ENCODE measurements at regions not wholly inside any gene's neighbourhood (a gene's known extent, or its start where the extent isn't known, plus 50 kb on each side); places are given as distances from the start of the nearest gene placed in this dataset.

DNA sequence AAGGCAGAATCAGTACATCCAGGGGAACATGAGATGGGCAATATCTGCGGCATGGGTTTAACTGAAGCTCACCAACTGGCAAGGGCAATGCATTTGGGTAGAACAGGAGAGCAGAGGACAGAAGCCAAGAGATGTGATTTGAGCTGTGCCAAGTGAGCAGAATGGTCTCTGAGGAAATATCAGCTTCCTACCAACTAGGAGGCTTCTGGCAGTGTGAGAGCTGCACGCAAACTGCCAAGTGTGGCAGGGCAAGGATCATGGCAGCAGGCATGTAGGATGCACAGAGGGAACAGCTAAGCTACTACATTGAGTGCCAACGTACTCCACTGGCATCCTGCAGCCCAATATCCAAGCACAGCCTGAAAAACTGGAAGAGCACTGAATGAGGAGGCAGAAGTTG lies 1036.5 kb downstream of the TUSC7 start:
- no peak for DNase-seq

DNA sequence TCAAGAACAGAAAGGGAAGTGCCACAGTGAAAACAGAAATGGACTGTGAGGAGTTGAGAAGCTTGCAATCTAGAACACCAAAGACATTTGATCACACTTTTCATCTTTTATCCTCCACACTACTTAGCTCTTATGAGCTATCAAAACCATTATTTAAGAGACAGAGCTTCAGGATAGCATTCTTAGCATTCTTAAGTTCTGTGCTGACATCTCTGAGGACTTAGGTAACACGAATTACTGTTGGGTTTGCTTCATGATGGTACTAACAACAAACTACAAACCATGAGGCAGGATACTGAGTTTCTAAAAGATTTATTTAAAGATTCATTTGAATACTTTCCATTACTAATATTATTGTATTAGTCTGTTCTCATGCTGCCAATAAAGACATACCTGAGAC lies 1038.6 kb downstream of the TUSC7 start:
- DNase-seq: no peak

DNA sequence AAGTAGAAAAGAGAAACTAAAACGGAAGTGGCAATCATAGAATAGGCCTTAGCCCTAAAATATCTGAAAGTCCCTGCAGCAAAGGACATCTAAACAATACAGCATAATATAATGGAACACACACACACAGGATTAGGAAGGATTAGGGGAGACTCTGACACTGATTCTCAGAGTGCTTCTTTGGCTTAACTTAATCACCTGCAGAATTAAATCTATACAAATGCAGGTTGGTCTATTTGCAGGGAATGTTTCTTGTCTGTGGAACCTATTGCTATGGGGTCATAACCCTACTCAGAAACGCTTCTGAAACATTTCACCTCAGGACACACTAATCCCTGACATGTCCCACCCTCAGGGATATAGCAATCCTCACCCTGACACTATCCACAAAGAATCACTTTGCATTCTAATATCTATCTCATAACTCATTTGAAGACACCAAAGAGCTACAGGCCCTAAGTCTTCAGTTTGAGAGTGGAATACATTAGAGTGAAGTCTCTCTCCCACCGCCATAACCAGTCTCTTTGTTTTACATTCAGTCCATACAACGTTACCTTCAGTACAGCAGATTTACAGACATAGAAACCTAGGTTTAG lies 1041.2 kb downstream of the TUSC7 start:
- no peak for DNase-seq

DNA sequence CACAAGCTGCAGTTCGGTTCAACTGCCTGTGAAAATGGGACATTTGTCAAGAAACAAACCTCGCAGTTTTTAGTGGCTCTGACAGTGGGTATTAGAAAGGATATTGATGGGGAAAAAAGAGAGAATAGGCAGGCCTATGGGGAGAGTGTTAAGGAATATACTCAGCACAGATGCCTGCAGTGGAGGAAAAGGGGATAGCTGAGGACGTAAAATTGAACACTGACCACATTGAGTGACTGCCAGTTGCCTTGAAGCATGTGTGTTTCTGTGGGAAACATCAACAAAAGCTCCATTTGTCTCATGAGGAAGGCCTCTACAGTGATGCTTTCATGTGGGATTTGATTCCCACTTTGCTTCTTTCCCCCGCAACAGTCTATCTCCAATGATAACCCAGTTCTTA lies 1042.1 kb downstream of the TUSC7 start:
- no peak for DNase-seq

DNA sequence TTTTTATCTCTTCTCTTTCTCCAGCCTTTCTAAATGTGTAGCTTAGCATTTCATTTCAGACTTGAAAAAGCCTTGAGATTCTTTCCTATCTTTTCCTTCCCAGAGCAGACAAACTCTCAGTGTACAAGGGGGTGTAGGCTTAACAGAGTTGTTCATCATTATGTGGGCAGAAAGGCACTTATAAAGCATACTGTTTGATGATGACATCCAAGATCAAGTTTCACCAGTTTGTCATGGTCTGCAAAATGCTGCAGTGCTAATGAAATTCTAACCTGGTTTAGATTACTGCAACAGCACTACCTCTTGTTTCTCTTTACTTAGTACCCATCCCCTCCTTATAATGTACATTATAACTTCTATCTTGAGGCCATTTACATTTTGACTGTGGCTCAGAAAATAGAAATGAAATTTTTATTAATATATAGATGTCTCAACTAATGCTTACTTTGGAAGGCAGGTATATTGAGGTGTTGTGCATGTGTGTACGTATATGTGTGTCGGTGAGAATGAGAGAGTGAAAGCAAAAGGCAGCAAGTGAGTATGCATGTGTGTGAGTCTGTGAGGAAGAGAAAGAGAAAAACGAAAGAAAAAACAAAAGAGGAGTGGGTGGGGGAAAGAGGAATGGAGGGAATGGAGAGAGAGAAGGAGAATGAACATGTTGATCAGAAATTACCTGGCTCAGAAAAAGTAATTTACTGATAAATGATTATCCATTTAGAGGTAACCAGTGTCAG lies 1043.6 kb downstream of the TUSC7 start:
- DNase-seq: no peak

DNA sequence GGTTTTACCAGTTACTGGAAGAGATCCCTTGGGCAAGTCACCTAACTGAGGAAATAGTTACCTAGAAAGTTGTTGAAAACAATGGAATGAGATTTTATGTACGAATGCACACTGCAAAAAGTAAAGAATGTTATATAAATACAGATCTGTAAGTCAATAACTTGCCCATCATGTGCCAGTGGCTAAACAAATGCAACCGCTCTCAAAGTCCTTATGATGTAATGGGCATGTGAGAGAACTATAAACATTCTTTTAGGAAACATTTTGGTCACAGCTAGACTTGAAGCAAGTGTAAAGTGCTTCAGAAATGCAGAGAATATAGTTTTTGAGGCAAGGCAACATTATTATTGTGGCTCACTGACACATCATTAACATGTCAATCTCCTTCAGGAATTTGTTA lies 1044.5 kb downstream of the TUSC7 start:
- no peak for DNase-seq

DNA sequence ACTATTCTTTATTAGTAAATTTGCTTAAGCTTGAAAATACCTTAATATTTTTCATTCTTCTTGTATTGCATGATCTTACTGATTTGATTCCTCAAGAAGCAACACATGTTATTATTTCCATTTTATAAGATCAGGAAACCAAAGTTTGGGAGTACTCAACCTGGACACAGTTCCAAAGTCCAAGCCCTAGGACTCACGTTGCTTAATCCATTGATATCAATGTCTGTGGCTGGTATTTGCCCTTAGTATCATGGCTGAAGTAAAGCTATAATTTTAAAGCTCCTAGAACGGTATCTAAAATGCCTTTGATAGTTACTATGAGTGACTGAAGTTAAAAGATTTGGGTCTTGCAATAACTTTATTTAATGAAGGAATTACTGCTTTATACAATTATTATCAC lies 1045.3 kb downstream of the TUSC7 start:
- DNase-seq: no peak

DNA sequence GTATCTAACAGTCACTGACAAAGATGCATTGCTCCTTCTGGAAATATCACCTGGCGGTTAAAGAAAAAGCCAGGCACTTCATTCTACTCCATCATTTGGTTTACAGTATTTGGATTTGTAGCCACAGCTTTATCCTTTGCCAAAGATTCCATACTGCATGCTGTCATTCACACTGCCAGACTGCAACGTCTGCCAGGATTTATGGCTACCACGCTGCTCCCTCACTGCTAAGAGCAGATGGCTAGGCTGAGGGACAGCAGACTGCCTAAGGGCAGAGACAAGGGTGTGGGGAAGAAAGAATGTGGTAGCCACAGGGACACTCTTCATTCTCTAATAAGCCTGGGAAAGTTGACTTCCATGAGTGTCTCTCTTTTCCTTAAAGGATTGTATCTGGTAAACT lies 1047.0 kb downstream of the TUSC7 start:
- no peak for DNase-seq

DNA sequence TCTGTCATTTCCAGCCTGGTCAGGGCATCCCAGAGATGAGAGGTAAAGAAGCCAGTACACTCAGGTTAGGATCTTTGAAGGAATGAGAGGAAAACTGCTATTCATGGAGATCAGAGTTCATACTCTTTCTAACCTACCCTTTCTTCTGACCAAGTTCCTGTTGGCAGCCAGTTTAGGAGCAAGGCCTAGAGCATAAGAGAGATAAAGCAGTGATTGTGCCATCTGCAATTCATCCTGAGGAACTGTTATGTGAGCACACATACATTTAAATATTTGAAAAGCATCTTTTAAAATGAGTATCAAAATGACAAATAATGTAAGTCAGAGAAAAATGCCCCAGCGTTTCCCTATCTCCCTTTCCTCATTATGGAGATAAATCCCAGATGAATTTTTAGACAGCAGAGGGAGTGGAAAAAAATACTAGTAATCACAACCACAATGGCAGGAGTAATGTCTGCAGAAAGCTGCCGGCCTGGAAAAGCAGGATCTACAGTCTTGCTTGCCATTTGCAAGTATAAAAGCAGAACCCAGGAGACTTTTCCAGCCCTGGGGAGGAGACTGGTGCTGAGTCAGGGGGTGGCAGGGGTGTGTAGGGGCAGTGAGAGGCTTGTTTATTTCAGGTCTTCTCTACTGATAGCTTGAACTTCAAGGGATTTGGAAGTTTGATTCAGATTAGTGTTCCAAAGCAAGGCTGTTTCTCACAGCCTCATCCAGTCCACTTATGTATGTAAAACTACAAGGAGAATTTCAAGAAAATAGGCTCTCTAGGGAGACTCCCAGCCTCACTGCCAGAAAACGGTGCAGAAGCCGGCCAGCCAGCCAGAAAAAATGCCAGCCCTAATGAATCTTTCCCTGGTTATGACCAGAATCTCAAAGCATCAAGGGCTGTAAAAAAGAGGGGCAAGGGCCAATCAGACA lies 1052.4 kb downstream of the TUSC7 start:
- no peak for DNase-seq

DNA sequence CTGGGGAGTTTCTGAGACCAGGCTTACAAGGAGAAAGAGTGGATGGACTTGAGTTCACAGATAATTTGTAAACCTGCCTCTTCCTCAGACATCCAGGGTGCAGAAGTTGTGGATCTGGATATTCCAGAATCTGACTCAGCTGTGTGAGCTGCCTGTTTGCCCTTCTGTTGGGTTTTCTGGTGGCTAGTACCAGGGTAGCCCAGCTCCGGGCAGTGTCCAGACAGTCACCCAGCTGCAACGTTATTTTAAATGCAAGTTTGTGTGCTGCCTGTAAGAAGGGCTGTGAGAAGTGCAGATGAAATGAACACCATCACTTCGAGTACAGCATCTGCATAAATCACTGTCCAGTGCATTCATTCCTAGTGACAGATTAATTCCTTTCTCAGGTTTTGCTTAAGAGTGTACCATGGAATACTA lies 1053.0 kb downstream of the TUSC7 start:
- DNase-seq: no peak

DNA sequence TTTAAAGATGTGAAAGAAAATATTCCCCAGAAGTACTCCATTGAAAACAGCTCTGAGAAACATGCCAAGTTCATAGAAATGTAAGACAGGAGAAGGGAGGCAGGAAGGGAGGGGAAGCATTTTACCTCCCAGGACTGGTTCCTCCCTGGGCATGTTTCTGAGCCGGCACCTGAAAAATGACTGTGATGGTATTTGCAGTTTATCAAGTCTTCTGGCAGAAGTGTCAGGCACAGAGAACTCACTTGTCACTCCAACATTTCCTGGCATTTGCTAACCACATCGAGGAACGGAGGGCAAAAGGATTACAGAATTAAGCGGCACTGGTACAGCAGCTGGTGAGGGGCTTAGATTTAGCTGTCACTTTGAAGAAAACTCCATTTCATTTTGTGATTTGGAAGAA lies 1054.0 kb downstream of the TUSC7 start:
- DNase-seq: no peak

DNA sequence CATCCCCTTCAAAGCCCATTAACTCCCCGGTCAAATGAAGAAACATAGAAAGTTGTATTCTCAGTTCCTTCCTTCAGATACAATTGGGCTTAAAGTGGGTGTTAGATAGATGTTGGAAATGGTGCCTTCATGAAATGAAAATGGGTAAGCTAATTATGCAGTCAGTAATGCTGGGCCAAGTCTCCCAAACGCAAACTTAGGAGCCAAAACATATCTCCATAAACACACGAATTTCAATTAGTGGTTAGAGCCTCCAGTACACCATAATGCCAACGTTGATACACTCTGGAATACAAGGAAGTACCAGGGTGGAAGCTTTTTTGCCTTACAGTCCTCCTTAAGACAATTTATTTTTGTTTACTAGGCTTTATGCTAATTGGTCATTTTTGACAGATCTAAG lies 1059.0 kb downstream of the TUSC7 start:
- DNase-seq: no peak

DNA sequence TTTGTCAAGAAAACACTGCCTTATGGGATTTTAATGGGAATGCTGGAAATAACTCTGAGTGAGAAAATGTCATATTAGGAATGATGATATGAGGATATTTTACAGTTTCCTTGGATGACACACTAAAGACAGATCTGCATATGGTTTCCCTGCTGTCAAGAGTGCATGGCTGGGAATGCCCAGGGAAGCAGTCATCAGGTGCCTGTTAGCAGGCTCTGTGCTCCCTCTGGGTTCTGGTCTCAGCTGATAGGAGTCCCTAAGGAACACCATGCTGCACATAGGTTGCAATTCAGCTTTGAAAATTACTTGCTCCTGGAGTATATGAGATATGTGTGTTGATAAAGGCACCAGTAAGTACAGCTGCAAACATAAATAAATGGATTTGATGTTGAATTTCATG lies 1064.6 kb downstream of the TUSC7 start:
- no peak for DNase-seq

DNA sequence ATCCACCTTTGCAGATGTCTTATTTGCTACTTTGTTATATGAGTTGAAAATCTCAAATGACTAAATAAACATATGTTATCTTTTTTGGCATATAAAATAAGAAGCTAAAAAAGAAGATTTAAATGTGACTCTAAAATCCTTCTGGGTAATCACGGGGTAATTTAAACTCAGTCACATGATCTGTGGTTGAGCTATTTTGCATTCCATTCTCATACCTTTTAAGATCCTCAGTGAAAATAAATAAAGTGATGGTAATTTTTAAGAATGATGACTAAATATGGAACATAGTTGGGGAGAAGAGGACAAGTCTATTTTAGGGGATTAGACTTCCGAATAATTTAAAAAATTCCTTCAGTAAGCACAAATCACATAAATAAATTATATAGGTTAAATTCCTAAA lies 1076.8 kb downstream of the TUSC7 start:
- no peak for DNase-seq

DNA sequence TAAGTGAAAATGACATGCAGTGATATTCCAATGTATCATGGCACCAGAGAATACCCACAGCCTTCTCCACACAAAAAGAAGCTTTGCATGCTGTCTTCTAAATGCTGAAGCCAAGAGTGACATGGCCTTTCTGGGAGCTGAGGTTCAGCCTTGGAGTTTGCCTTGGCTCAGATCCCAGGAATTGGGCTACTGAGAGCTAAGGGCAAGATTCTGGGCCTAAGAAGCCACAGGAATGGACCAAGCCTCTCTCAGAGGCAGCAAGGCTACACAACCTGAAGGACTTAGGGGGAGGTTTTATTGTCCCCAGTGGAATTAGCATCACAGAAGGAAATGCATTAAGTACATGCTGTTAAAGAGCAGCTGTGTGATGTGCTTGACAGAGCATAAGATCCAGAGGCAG lies 1078.5 kb downstream of the TUSC7 start:
- no peak for DNase-seq

DNA sequence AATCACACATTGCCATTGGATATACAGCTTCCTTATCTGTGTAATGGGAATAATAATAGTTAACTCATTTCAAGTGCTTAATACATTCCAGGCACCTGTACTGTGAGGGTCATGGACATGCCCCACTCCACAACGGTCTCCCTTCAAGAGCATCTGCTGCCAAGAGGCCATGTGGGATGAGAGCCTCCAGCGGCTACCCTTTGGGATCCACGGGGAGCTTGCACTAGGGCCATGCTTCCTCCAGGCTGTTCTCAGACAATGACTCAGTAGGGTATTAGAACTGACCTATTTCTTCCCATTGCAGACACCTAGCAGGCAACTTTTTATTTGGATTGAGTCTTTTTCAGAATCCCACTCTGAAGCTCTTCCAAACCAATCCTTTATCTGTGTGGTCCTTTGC lies 1078.9 kb downstream of the TUSC7 start:
- no peak for DNase-seq

DNA sequence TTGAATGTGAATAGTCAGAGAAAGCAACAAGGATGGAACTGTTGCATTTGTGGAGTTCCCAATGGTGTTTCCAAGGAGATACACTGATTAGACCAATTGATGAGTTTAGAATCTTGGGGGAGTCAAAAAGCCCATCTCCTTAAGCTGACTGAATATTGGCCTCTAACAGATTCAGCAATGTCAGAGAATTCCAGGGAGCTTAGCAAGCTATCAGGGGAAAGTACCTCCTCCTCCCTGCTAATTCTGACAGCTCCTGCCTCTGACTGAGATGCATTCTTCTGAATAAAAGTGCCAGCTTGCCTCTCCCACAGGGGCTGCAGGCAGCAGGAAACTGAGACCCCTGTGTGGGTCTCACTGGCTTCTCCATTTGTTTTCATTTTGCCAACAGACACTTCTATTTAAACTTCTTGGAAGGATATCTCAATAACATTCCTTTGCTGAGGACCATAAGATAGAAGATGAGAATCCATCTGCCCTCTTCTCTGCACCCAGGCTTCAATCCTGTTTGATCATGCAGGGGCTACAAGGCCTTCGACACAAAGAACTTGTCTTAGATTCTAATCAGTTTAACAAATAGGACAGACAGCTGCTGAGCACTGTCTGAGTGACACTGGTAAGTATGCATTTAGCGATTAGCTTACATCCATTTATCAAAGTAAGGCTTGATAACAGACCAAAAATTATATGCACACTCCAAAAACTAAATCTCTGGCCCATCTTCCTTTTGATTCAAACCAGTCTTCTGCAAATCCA lies 1080.8 kb downstream of the TUSC7 start:
- no peak for DNase-seq

DNA sequence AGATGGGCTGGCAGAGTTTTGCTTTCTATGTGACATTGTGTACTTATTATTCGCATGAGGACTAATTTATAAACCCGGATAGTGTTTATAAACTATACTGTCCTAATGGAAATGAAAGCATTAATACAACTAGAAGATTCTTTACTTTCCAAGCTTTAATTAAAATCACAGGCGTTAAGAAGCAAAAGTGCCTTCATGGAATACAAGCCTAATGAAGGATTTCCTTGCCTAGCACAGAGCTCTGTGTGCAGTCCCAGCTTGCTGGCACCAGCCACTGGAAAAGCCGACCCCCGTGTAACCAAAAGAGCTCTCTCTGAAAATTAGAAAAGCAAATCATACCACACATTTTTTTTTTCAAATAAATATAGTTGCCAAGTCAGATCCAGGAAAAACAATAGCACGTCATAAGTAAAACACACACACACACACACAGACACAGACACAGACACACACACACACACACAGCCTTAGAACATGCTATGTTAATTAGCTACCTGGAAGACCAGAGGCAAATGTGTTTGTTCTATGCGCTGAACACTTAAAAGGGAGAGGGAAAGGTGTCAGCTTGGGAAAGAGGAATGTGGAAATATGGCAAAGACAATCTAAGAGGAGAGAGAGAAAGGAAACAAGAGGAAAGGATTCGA lies 1084.2 kb downstream of the TUSC7 start:
- DNase-seq: no peak

DNA sequence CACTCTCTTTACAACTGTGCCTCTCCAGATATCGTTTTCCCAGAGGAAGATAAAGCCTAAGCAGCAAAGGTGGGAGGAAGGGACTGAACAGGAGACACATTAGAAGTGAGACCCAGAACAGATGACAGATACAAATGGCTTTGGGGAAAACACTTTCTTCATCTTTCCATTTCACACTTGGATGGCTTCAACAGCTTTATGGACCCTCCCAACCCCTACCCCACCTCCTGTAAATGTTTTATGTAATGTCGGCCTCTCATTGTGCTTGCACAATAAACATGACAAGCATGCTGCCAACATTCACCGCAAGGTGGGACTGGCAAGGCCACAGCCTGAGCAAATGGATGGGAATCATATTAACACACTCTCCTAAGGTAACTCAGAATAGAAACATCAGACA lies 1088.6 kb downstream of the TUSC7 start:
- no peak for DNase-seq

DNA sequence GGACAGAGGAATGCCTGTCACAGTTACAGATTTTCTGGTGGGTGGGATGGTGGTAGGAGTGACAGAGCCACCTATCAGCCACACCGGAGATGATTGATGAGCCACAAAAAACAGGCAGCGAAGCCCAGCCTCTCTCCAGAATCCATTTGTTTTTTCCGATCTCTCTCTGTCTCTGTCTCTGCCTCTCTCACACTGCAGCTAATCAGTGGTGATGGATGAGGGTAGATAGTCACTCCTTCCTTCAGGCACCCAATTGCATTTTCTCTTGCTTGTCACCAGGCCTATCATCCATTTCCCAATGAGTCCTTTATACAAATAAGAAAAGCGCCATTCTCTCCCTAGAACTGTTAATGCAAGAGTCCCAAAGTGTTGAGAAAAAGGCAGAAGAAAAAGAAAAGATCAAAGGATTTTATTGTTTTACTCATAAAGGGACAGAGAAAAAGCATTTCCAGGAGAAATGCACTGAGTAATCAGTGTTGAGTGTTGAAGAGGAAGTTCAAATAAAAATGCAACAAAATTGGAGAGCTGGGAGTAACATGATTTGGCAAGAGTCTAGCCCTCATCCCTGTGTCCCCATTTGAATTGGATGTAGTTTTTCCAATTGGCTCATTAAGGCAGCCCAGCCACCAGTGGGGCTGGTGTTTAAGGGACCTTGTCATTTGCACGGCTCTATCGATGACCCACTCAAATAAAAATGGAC lies 1089.3 kb downstream of the TUSC7 start:
- no peak for DNase-seq

DNA sequence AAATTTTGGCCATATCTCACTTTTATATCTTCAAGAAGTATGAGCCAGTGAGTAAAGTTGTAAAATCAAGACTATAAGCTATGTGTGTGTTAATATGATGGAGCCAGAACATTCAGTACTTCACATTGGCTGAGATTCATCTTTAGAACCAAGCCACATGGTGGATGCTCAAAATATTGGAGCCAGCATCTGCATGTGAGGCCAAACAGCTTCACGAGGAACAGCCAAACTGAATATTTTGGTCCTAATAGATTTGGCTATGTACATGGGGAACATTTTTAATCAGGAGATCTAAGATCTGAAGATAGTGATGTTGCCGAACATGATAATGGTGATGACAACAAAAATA lies 1089.8 kb downstream of the TUSC7 start:
- DNase-seq: no peak

DNA sequence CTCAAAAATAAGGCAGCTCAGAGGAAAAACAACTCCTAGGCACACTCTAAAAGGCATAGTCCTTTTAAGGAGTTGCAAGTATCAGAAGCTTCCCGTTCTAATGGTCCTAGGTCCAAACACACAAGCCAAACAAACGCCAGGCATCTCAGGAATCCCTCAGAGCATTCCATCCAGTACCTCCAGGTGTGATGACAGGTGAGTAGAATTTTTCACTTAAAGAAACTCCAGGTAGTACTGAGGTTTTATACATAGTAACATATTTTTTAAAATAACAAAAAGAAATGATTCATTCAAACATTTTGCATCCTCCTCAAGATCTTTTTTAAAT lies 1092.3 kb downstream of the TUSC7 start:
- no peak for DNase-seq

Measured in NCI-H1436 treated with DMSO at 0.1 percent for 48 hours (cell line).